PC-9 (cell line): ENCODE measurements at regions not wholly inside any gene's neighbourhood (a gene's known extent, or its start where the extent isn't known, plus 50 kb on each side); places are given as distances from the start of the nearest gene placed in this dataset.

Experiments used
- EZH2 ChIP-seq: fragments of 200-600 bp; sonication (generic); IDR thresholded peaks from 2 replicates; pipeline ENCODE4 v1.8.0; 2017; ENCODE audit warnings: antibody characterized with exemption, low read depth
- TF ChIP-seq, protein P1 (sequence below): fragments of 200-600 bp; sonication (generic); conservative IDR thresholded peaks from 2 replicates; pipeline ENCODE4 v1.6.1; 2017; ENCODE audit warnings: mixed run types, antibody characterized with exemption, mild to moderate bottlenecking, moderate library complexity

DNA sequence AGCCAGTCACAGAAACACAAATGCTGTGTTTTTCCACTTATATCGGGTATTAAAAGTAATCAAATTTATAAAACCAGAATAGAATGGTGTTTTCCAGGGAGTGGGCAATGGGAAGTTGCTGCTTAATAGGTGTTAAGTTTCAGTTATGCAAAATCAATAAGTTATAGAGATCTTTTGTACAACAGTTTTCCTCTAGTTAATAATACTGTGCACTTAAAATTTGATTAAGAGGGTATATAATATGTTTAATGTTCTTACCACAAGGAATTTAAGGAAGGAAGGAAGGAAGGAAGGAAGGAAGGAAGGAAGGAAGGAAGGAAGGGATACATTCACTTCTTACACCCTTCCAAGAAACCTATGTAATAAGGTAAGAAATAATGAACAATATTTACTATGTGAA, 867.7 kb upstream of the CDH6 start:
- TF ChIP-seq, protein P1, sequence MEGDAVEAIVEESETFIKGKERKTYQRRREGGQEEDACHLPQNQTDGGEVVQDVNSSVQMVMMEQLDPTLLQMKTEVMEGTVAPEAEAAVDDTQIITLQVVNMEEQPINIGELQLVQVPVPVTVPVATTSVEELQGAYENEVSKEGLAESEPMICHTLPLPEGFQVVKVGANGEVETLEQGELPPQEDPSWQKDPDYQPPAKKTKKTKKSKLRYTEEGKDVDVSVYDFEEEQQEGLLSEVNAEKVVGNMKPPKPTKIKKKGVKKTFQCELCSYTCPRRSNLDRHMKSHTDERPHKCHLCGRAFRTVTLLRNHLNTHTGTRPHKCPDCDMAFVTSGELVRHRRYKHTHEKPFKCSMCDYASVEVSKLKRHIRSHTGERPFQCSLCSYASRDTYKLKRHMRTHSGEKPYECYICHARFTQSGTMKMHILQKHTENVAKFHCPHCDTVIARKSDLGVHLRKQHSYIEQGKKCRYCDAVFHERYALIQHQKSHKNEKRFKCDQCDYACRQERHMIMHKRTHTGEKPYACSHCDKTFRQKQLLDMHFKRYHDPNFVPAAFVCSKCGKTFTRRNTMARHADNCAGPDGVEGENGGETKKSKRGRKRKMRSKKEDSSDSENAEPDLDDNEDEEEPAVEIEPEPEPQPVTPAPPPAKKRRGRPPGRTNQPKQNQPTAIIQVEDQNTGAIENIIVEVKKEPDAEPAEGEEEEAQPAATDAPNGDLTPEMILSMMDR: no peak
- TF ChIP-seq EZH2: no peak
